GM21723 (cell line): ENCODE measurements at regions not wholly inside any gene's neighbourhood (a gene's known extent, or its start where the extent isn't known, plus 50 kb on each side); places are given as distances from the start of the nearest gene placed in this dataset.
A peak's percentile ranks its signal among the peaks of the same experiment; 100 is the strongest.
"Not testable (repeated sequence)": the region's sequence is repeated elsewhere in the genome, so short reads cannot be mapped to it uniquely, and the experiment has no call there.

ENCODE experiments used
- ATAC-seq: cut with Tn5 transposase; IDR thresholded peaks from one replicate; pipeline ENCODE4 v1.9.1; 2021; ENCODE audit warnings: mild to moderate bottlenecking, moderate library complexity; ENCODE audit not compliant: unreplicated experiment

DNA sequence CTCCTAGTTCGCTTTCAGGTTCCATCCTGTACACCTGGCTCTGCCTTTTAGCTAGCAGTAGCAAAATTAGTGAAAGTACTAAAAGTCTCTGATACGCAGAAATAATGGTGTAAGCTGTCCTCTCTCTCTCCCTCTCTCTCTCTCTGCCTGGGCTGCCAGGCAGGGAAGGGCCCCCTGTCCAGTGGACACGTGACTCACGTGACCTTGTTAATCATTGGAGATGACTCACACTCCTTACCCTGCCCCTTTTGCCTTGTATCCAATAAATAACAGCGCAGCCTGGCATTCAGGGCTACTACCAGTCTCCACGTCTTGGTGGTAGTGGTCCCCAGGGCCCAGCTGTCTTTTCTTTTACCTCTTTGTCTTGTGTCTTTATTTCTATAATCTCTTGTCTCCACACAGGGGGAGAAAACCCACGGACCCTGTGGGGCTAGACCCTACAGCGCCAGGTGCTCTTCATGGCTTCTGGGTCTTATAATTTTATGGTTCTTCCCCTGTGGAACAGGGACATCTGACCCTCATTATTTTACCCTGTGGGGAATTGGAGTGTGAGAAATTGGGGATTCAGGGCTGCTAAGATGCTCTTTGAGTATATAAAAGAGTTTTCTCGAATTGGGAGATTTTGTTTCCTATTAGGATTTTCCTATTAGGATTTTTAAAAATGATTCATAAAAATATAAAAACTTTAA, 1348.2 kb downstream of the GATA3 start:
- ATAC-seq: not testable (repeated sequence)

- not testable (repeated sequence) for ATAC-seq
Measured at GRCh38 chr10:9407201-9407600, 1352.7 kb downstream of the GATA3 start.

DNA sequence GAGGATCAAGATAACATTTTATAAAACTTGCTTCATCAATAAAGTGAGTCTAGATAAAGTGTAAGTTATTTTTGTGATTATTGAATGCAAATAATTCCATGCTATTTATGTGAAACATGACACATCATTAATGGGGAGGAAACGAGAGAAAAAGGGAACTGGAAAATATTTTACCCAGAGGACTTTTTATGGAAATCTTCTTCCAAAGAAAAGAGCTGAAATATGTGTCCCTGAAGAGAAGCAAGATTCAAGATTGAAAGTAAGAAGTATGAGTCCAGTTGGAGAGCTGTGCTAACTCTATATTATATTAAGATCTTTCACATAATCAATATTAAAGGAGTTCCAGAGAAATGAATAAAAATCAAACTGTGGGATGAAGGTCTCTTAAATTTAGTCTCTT, 1361.8 kb downstream of the GATA3 start:
- no peak for ATAC-seq

DNA sequence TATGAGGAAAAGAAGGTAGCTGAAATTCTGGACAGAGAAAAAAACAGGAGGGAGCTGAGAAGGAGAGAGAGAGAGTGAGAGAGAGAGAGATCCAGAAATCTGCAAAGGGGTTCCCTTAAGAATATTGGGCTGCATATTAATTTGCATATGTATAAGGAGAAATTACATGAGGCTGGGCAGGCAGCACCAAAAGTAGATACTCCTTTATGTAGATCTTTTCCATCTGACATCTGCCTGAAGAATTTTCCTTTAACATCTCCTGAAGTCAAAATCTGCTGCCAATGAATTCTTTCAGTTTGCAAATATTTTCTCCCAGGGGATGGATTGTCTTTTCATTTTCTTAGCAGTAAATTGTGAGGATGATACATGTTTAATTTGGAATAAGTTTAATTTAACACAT, 1365.3 kb downstream of the GATA3 start:
- no peak for ATAC-seq

GRCh38 chr10:9427209-9427608, 1372.7 kb downstream of the GATA3 start:
- ATAC-seq: no peak

- no peak for ATAC-seq
Measured at GRCh38 chr10:9437131-9437530, 1382.6 kb downstream of the GATA3 start.

- no peak for ATAC-seq
Measured at GRCh38 chr10:9443758-9444157, 1389.3 kb downstream of the GATA3 start.

GRCh38 chr10:9449530-9449929, 1395.0 kb downstream of the GATA3 start:
- ATAC-seq: no peak

- no peak for ATAC-seq
Measured at GRCh38 chr10:9450801-9451200, 1396.3 kb downstream of the GATA3 start.

GRCh38 chr10:9451211-9451773, 1396.8 kb downstream of the GATA3 start:
- no peak for ATAC-seq

DNA sequence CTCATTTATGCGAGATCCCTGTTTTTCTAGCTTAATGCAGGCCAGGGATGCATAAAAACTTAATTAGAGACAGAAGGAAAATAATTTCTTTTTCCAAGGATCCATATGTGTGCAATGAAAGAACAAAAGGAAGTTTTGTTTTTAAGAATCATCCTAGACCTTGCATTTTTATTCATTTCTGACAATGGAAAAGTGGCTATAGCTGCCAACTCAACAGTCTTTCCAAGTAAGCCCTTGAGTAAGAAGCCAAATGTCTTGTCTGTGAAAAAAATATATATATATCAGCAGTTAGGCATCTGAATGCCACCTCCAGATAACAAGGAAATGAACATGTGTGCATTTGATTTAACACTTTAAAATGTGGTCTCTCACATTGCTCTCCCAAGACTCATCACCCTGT, 1397.6 kb downstream of the GATA3 start:
- no peak for ATAC-seq

DNA sequence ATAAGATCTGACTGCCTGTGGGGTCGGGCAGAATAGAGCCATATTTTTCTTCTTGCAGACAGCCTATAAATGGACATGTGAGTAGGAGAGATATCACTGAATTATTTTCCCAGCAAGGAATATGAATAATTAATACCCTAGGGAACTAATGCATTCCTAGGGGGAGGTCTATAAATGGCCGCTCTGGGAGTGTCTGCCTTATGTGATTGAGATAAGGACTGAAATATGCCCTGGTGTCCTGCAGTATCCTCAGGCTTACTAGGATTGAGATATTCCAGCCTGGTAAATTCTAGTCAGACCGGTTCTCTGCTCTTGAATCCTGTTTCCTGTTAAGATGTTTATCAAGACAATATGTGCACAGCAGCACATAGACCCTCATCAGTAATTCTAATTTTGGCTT, 1399.4 kb downstream of the GATA3 start:
- not testable (repeated sequence) for ATAC-seq

GRCh38 chr10:9469663-9470205, 1415.2 kb downstream of the GATA3 start:
- no peak for ATAC-seq

DNA sequence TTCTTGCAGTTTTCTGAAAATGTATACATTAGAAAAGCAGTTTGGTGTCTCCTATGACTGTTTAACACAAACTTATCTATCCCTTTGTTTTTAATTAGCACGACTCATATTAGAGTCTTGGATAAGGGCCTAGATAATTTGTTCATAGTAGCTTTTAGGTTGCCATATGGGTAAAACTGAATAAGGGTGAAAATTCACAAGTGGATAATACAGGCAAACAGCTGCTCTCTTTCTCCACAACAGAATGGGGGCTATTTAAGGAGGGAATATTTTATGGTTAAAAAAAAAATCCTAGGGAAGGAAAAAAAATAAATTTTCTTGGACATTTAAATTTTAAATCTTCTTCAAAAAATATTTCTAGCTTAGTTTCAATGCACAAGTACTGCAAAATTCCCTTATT, 1416.1 kb downstream of the GATA3 start:
- ATAC-seq: no peak

- ATAC-seq: no peak
Measured at GRCh38 chr10:9501944-9502343, 1447.5 kb downstream of the GATA3 start.

DNA sequence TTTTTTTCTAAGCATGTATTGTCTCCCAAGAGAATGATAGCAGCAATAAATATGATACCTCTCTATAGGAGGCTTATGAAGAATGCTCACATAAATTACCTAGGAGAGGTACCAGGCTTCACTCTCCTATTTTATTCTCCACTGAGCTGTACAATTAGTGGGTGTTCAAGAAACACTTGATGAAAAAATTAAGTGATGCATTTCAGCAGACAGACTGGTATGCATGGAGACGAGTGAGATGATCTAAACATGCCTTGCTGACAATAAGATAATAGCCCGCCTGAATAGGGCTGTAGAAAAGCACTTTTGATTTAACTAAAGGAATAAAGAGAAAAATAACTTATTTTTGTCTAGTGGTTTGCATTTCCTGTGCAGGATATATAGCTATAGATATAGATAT, 1449.7 kb downstream of the GATA3 start:
- ATAC-seq: no peak

GRCh38 chr10:9505546-9505945, 1451.1 kb downstream of the GATA3 start:
- no peak for ATAC-seq

GRCh38 chr10:9508606-9509005, 1454.1 kb downstream of the GATA3 start:
- ATAC-seq: no peak

DNA sequence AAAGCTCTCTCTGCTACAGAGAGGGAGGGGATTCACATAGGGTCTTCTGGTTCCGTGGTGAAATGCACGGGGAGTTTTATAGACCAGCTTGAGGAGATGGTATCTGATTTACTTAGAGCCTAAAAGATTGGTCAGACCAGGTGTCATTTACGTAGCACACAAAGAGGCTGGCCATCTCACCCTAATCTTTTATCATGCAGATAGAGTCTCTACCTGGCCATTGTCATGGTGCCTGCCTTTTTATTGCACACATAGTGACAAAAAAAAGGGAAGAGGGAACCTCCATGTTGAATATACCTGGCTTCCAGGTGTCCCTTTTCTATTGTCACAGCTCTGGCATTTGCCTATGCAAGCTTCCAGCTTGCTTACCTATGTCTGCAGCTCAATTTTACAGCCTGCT, 1456.1 kb downstream of the GATA3 start:
- ATAC-seq: no peak

DNA sequence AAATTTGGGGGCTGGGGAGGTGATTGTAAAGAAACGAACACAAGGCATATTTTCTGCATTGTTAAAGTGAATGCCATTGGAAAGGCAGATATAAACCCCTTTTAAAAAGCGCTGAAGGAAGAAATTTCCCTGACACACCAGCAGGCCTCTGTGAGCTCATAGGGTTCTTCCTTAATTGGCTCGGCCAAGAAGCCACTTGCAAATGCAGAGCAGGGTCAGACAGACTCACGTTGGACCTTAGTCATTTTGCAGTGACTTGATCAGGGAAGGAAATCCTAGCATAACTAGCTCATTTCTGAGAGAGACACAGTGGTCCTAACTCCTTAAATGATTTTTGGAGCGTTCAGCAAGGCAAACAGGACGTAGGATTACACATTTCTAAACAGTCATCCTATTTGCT, 1461.4 kb downstream of the GATA3 start:
- no peak for ATAC-seq

GRCh38 chr10:9535744-9536143, 1481.3 kb downstream of the GATA3 start:
- ATAC-seq: peak; percentile 91

DNA sequence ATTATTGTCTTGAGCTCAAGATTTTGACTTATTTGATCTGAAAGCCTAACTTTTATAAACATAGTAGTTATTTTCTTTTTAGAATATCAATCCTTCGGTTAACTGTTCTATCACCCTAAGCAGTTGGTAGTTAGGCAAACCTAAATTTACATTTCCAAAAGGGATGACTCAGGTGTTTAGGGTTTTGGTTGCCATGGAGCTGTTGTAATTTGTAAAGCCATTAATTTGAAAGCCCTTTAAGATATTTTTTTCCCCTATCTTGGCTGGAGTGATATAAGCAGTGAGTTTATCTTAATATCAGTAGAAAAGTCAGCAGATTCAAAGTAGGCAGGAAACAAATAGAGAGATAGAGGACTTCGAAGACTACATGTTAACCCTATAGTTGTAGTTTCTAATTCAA, 1472.6 kb upstream of the CELF2 start:
- no peak for ATAC-seq
